SK-N-MC (cell line): ENCODE measurements at regions not wholly inside any gene's neighbourhood (a gene's known extent, or its start where the extent isn't known, plus 50 kb on each side); places are given as distances from the start of the nearest gene placed in this dataset.

Experiments used
- DNase-seq: peaks from one replicate; pipeline ENCODE4 v3.0.0-alpha.2; 2011; ENCODE audit warnings: low read depth, low spot score
- H3K27ac ChIP-seq: fragments of 200-600 bp; sonication (generic); 2 replicates; pipeline ENCODE4 v1.5.1; 2016; ENCODE audit warnings: mixed run types
- H3K36me3 ChIP-seq: fragments of 200-600 bp; sonication (generic); 2 replicates; pipeline ENCODE4 v1.6.1; 2017; ENCODE audit warnings: antibody characterized with exemption, low read length, mixed read lengths; ENCODE audit not compliant: insufficient read depth
- H3K4me3 ChIP-seq: fragments of 200-600 bp; sonication (generic); 2 replicates; pipeline ENCODE4 v1.5.1; 2016
- H3K9ac ChIP-seq: fragments of 200-600 bp; sonication (generic); 2 replicates; pipeline ENCODE4 v1.8.0; 2017; ENCODE audit warnings: mixed run types, mixed read lengths; ENCODE audit not compliant: insufficient read length
- H3K9me3 ChIP-seq: fragments of 200-600 bp; sonication (generic); 2 replicates; pipeline ENCODE4 v1.6.1; 2017; ENCODE audit warnings: low read depth, mild to moderate bottlenecking, antibody characterized with exemption, low read length, moderate library complexity, mixed read lengths
- EZH2 ChIP-seq: fragments of 200-600 bp; sonication (generic); IDR thresholded peaks from one replicate; pipeline ENCODE4 v1.6.1; 2017; ENCODE audit warnings: antibody characterized with exemption
- FOXP2 ChIP-seq: optimal IDR thresholded peaks from 2 replicates; pipeline ENCODE3; 2011; ENCODE audit warnings: mild to moderate bottlenecking, moderate library complexity; ENCODE audit not compliant: insufficient read depth; ENCODE audit errors: extremely low read length, control extremely low read depth
- POLR2AphosphoS5 ChIP-seq: IDR thresholded peaks from 2 replicates; pipeline ENCODE4 v1.6.1; 2012; ENCODE audit warnings: mild to moderate bottlenecking, low read depth, low read length, borderline replicate concordance

DNA sequence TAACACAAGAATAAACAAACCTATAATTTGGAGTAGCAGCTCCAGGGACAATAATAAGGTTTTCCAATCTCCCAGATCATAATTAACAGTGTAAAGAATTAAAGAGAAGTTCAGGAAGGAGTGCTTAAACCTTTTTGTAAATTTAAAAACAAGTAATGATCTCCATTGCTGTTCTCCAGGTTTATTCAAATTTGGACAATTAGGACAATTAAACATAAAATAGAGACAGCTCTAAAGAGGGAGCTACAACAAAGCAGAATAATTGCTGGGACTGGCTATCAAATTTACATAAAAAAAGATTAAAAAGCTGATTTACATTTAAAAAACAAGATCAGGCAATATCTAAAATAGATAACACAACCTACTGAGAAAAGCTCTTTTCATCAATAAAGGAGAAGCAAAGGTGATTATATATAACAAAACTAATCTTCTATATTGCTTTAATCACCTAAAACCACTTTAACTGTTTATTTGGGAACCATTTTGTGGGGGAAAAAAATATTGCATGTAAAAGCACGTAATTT lies 80.1 kb upstream of the CREB1 start:
- Histone ChIP-seq H3K36me3 (no peaks in the 10 kb centered on the region), H3K9ac (no peak overlapping the region), H3K27ac (no peak overlapping the region), H3K9me3 (no peaks in the 10 kb centered on the region), H3K4me3 (no peak overlapping the region)
- TF ChIP-seq POLR2AphosphoS5 (no peak), FOXP2 (no peak), EZH2 (no peak)
- DNase-seq: no peak

DNA sequence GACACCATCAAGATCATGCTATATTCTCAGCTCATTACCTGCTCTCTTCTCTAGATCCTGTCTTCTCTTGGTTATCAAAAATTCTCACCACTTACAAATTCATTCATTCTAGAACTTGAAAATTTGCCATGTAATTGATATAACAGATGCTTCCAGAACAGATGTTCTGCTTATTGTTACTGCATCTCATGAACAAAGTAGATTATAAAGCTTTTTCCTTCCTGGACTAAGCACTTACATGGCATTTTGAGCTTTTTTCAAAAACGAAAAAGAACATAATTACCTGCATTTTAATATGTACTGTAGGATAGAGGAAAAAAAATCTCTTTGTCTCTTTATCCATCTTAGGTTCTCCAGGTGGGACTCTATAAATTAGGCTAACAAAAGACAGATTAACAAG lies 79.6 kb upstream of the CREB1 start:
- no peak overlapping the region for H3K27ac ChIP-seq
- no peak for DNase-seq
- no peak overlapping the region for H3K9ac ChIP-seq
- H3K36me3 ChIP-seq: no peaks in the 10 kb centered on the region
- no peak overlapping the region for H3K4me3 ChIP-seq
- H3K9me3 ChIP-seq: no peaks in the 10 kb centered on the region
- TF ChIP-seq POLR2AphosphoS5: no peak
- no peak for TF ChIP-seq FOXP2
- no peak for TF ChIP-seq EZH2

DNA sequence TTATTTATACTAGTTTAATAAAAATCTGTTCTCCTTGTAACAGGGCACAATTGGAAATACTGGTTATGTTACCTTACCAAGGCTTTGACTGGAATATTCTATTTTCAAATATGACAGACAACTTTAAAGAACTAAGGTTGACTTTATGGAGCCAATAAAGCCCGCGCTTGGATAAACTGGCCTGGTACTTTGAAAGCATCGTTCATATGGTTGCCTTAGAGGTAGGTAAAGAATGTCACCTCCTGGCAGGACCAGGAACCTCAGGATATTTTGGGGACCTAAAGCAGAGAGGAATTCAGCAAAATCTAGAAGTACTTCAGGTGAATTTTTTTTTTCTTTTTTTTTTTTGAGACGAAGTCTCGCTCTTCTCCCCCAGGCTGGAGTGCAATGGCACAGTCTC lies 71.2 kb upstream of the CREB1 start:
- Histone ChIP-seq H3K9me3 (no peaks in the 10 kb centered on the region), H3K36me3 (no peaks in the 10 kb centered on the region), H3K27ac (no peak overlapping the region), H3K9ac (no peak overlapping the region), H3K4me3 (no peak overlapping the region)
- no peak for DNase-seq
- no peak for TF ChIP-seq FOXP2
- no peak for TF ChIP-seq POLR2AphosphoS5
- TF ChIP-seq EZH2: no peak

GRCh38 chr2:207459990-207460757 lies 69.6 kb upstream of the CREB1 start:
- H3K4me3 ChIP-seq: no peak overlapping the region

DNA sequence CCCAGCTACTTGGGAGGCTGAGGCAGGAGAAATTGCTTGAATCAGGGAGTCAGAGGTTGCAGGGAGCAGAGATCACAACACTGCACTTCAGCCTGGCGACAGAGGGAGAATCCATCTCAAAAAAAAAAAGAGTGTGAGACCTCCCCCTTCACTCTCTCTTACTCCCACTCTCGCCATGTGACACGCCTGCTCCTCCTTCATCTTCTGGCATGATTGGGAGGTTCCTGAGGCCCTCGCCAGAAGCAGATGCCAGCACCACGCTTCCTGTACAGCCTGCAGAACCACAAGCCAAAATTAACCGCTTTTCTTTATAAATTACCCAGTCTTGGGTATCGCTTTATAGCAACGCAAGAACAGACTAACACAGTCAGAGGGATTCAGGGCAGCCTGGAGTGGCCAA lies 66.3 kb upstream of the CREB1 start:
- Histone ChIP-seq H3K27ac (no peak overlapping the region), H3K36me3 (no peaks in the 10 kb centered on the region), H3K9me3 (no peaks in the 10 kb centered on the region), H3K9ac (no peak overlapping the region), H3K4me3 (no peak overlapping the region)
- no peak for TF ChIP-seq FOXP2
- TF ChIP-seq EZH2: no peak
- no peak for TF ChIP-seq POLR2AphosphoS5
- DNase-seq: no peak

More at GRCh38 chr2:207459990-207460757, 69.6 kb upstream of the CREB1 start:
- DNase-seq: no peak
- TF ChIP-seq FOXP2: no peak
- TF ChIP-seq POLR2AphosphoS5: no peak
- TF ChIP-seq EZH2: no peak
- Histone ChIP-seq H3K9me3 (no peaks in the 10 kb centered on the region), H3K9ac (no peak overlapping the region), H3K27ac (no peak overlapping the region), H3K36me3 (no peaks in the 10 kb centered on the region)

- Histone ChIP-seq H3K9ac (no peak overlapping the region), H3K36me3 (no peaks in the 10 kb centered on the region), H3K9me3 (no peaks in the 10 kb centered on the region), H3K4me3 (no peak overlapping the region), H3K27ac (no peak overlapping the region)
- TF ChIP-seq POLR2AphosphoS5 (no peak), FOXP2 (no peak), EZH2 (no peak)
- no peak for DNase-seq
Observed at GRCh38 chr2:207464007-207464406, 65.8 kb upstream of the CREB1 start.

DNA sequence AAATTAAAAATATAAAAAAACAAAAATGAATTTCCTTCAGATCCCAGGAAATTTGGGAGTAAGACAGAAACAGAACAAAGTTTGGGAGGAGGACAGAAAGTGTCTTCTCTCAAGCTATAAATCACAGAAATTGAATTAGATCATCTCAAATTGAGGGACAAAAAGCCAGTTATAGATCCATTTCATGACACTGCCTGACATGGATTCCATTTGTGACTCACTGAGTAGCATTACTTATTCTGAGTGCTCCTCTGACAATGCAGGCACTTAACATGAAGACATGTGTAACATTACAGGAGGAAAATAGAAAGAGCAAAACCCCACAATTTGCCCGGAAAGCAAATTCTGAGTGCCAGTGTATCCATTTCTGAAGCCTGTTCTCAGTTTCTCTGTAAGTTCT lies 63.9 kb upstream of the CREB1 start:
- no peak for DNase-seq

GRCh38 chr2:207467716-207468347 lies 61.9 kb upstream of the CREB1 start:
- Histone ChIP-seq H3K27ac (no peak overlapping the region), H3K4me3 (no peak overlapping the region), H3K9ac (no peak overlapping the region), H3K36me3 (no peaks in the 10 kb centered on the region), H3K9me3 (no peaks in the 10 kb centered on the region)
- TF ChIP-seq POLR2AphosphoS5 (no peak), FOXP2 (no peak), EZH2 (no peak)
- DNase-seq: no peak

More for the DNA sequence above, 63.9 kb upstream of the CREB1 start:
- no peak overlapping the region for H3K4me3 ChIP-seq
- no peak overlapping the region for H3K9ac ChIP-seq
- no peaks in the 10 kb centered on the region for H3K9me3 ChIP-seq
- TF ChIP-seq EZH2 (no peak), FOXP2 (no peak)
- H3K27ac ChIP-seq: no peak overlapping the region
- no peaks in the 10 kb centered on the region for H3K36me3 ChIP-seq
